SJSA1 (cell line): ENCODE measurements at regions not wholly inside any gene's neighbourhood (a gene's known extent, or its start where the extent isn't known, plus 50 kb on each side); places are given as distances from the start of the nearest gene placed in this dataset.

ENCODE experiments used
- DNase-seq, 2 experiments: peaks; one replicate each; pipeline ENCODE4 v3.0.0-alpha.2; 2015 to 2020; ENCODE audit warnings: low spot score in 2 of 2, low read depth in 1 of 2
- H3K27ac ChIP-seq: fragments of 250-450 bp; sonication (Bioruptor Pico); 2 replicates; pipeline ENCODE4 v1.5.1; 2020; ENCODE audit warnings: mild to moderate bottlenecking, moderate library complexity
- H3K27me3 ChIP-seq: fragments of 250-450 bp; sonication (Bioruptor Pico); replicated peaks from 2 replicates; pipeline ENCODE4 v1.5.1; 2020; ENCODE audit warnings: mild to moderate bottlenecking, moderate library complexity
- H3K36me3 ChIP-seq: fragments of 250-450 bp; sonication (Bioruptor Pico); 2 replicates; pipeline ENCODE4 v1.5.1; 2020; ENCODE audit warnings: mild to moderate bottlenecking
- H3K4me1 ChIP-seq: fragments of 250-450 bp; sonication (Bioruptor Pico); replicated peaks from 2 replicates; pipeline ENCODE4 v1.6.1; 2021; ENCODE audit warnings: mild to moderate bottlenecking
- H3K4me3 ChIP-seq: fragments of 250-450 bp; sonication (Bioruptor Pico); 2 replicates; pipeline ENCODE4 v1.5.1; 2020; ENCODE audit warnings: mild to moderate bottlenecking
- H3K9me3 ChIP-seq: fragments of 250-450 bp; sonication (Bioruptor Pico); replicated peaks from 2 replicates; pipeline ENCODE4 v1.5.1; 2020; ENCODE audit warnings: mild to moderate bottlenecking

GRCh38 chr17:70787721-70788300 lies 618.5 kb downstream of the KCNJ2 start:
- Histone ChIP-seq H3K9me3 (peaks cover 3% of the 10 kb centered on the region; the same call in 1 of the 2 replicates), H3K4me1 (no peaks in the 10 kb centered on the region), H3K27me3 (no peaks in the 10 kb centered on the region), H3K4me3 (no peak overlapping the region), H3K36me3 (no peaks in the 10 kb centered on the region), H3K27ac (no peak overlapping the region)
- no peak for DNase-seq

GRCh38 chr17:70791748-70792443 lies 622.6 kb downstream of the KCNJ2 start:
- Histone ChIP-seq H3K4me3 (no peak overlapping the region), H3K4me1 (no peaks in the 10 kb centered on the region), H3K9me3 (no peaks in the 10 kb centered on the region; the same call in 1 of the 2 replicates), H3K27me3 (no peaks in the 10 kb centered on the region), H3K27ac (no peak overlapping the region), H3K36me3 (no peaks in the 10 kb centered on the region)
- DNase-seq, result no peak

GRCh38 chr17:70794738-70795137 lies 625.4 kb downstream of the KCNJ2 start:
- Histone ChIP-seq H3K4me3 (no peak overlapping the region), H3K36me3 (no peaks in the 10 kb centered on the region), H3K9me3 (no peaks in the 10 kb centered on the region; the same call in 1 of the 2 replicates), H3K27ac (no peak overlapping the region), H3K27me3 (no peaks in the 10 kb centered on the region), H3K4me1 (no peaks in the 10 kb centered on the region)
- DNase-seq, result no peak

GRCh38 chr17:70795620-70796019 lies 626.3 kb downstream of the KCNJ2 start:
- no peak for DNase-seq
- H3K4me3 ChIP-seq, result no peak overlapping the region
- H3K36me3 ChIP-seq, result no peaks in the 10 kb centered on the region
- H3K27me3 ChIP-seq, result no peaks in the 10 kb centered on the region
- no peaks in the 10 kb centered on the region for H3K9me3 ChIP-seq
- no peak overlapping the region for H3K27ac ChIP-seq
- no peaks in the 10 kb centered on the region for H3K4me1 ChIP-seq

GRCh38 chr17:70796757-70797156 lies 627.4 kb downstream of the KCNJ2 start:
- H3K9me3 ChIP-seq, result no peaks in the 10 kb centered on the region
- H3K27me3 ChIP-seq, result no peaks in the 10 kb centered on the region
- H3K27ac ChIP-seq, result no peak overlapping the region
- DNase-seq, result no peak
- H3K4me1 ChIP-seq, result no peaks in the 10 kb centered on the region
- H3K36me3 ChIP-seq, result no peaks in the 10 kb centered on the region
- H3K4me3 ChIP-seq, result no peak overlapping the region

GRCh38 chr17:70797166-70797565 lies 627.8 kb downstream of the KCNJ2 start:
- DNase-seq, result no peak
- H3K27ac ChIP-seq, result no peak overlapping the region
- no peaks in the 10 kb centered on the region for H3K27me3 ChIP-seq
- no peaks in the 10 kb centered on the region for H3K9me3 ChIP-seq
- H3K36me3 ChIP-seq, result no peaks in the 10 kb centered on the region
- H3K4me1 ChIP-seq, result no peaks in the 10 kb centered on the region
- no peak overlapping the region for H3K4me3 ChIP-seq

GRCh38 chr17:70804161-70804560 lies 634.8 kb downstream of the KCNJ2 start:
- no peaks in the 10 kb centered on the region for H3K27me3 ChIP-seq
- no peaks in the 10 kb centered on the region for H3K36me3 ChIP-seq
- H3K4me3 ChIP-seq, result no peak overlapping the region
- peaks cover 14% of the 10 kb centered on the region for H3K9me3 ChIP-seq
- H3K27ac ChIP-seq, result no peak overlapping the region
- no peaks in the 10 kb centered on the region for H3K4me1 ChIP-seq
- no peak for DNase-seq

- Histone ChIP-seq H3K36me3 (no peaks in the 10 kb centered on the region), H3K4me3 (no peak overlapping the region), H3K27ac (no peak overlapping the region), H3K4me1 (no peaks in the 10 kb centered on the region), H3K9me3 (peaks cover 19% of the 10 kb centered on the region), H3K27me3 (no peaks in the 10 kb centered on the region)
- no peak for DNase-seq
Measured at GRCh38 chr17:70808596-70808995, 639.3 kb downstream of the KCNJ2 start.

- H3K27me3 ChIP-seq, result no peaks in the 10 kb centered on the region
- no peak overlapping the region for H3K4me3 ChIP-seq
- no peaks in the 10 kb centered on the region for H3K36me3 ChIP-seq
- DNase-seq, result no peak
- H3K9me3 ChIP-seq, result peaks cover 18% of the 10 kb centered on the region
- H3K27ac ChIP-seq, result no peak overlapping the region
- H3K4me1 ChIP-seq, result no peaks in the 10 kb centered on the region
Measured at GRCh38 chr17:70810609-70811008, 641.3 kb downstream of the KCNJ2 start.

- Histone ChIP-seq H3K4me3 (no peak overlapping the region), H3K27me3 (no peaks in the 10 kb centered on the region), H3K27ac (no peak overlapping the region), H3K4me1 (no peaks in the 10 kb centered on the region), H3K9me3 (peaks cover 12% of the 10 kb centered on the region), H3K36me3 (no peaks in the 10 kb centered on the region)
- no peak for DNase-seq
Measured at GRCh38 chr17:70813355-70813930, 644.1 kb downstream of the KCNJ2 start.

- H3K27ac ChIP-seq, result no peak overlapping the region
- no peak overlapping the region for H3K4me3 ChIP-seq
- no peaks in the 10 kb centered on the region for H3K36me3 ChIP-seq
- no peak for DNase-seq
- H3K4me1 ChIP-seq, result no peaks in the 10 kb centered on the region
- H3K9me3 ChIP-seq, result peaks cover 8% of the 10 kb centered on the region
- no peaks in the 10 kb centered on the region for H3K27me3 ChIP-seq
Measured at GRCh38 chr17:70819183-70819582, 649.9 kb downstream of the KCNJ2 start.

- Histone ChIP-seq H3K9me3 (peaks cover 13% of the 10 kb centered on the region), H3K27me3 (no peaks in the 10 kb centered on the region; the same call in 1 of the 2 replicates), H3K4me1 (no peaks in the 10 kb centered on the region), H3K4me3 (no peak overlapping the region), H3K27ac (no peak overlapping the region), H3K36me3 (no peaks in the 10 kb centered on the region)
- DNase-seq, result no peak
Measured at GRCh38 chr17:70820276-70820675, 650.9 kb downstream of the KCNJ2 start.

GRCh38 chr17:70825321-70826125 lies 656.2 kb downstream of the KCNJ2 start:
- no peak overlapping the region for H3K27ac ChIP-seq
- no peak for DNase-seq
- H3K4me1 ChIP-seq, result no peaks in the 10 kb centered on the region
- no peaks in the 10 kb centered on the region; the same call in 1 of the 2 replicates for H3K27me3 ChIP-seq
- H3K9me3 ChIP-seq, result peaks cover 8% of the 10 kb centered on the region
- no peak overlapping the region for H3K4me3 ChIP-seq
- no peaks in the 10 kb centered on the region for H3K36me3 ChIP-seq

GRCh38 chr17:70829876-70830275 lies 660.5 kb downstream of the KCNJ2 start:
- no peaks in the 10 kb centered on the region for H3K4me1 ChIP-seq
- no peak for DNase-seq

More at GRCh38 chr17:70829876-70830275, 660.5 kb downstream of the KCNJ2 start:
- Histone ChIP-seq H3K36me3 (no peaks in the 10 kb centered on the region), H3K9me3 (peaks cover 6% of the 10 kb centered on the region), H3K27ac (no peak overlapping the region), H3K27me3 (no peaks in the 10 kb centered on the region), H3K4me3 (no peak overlapping the region)
